ENCODE measurements at regions not wholly inside any gene's neighbourhood (a gene's known extent, or its start where the extent isn't known, plus 50 kb on each side); places are given as distances from the start of the nearest gene placed in this dataset.

GRCh38 chr13:22821589-22821988 is 359.2 kb upstream of the SGCG start:
- DNase-seq, result no peak
- no peak overlapping the region for H2AK5ac ChIP-seq (ENCODE audit: insufficient read length, low read length)
- H4K20me1 ChIP-seq (ENCODE audit: control insufficient read depth, insufficient read depth, insufficient read length), result no peaks in the 10 kb centered on the region
- Mint-ChIP-seq H3K4me3 (no peak overlapping the region), H3K36me3 (ENCODE audit: insufficient read depth in 1 of 3, low read depth in 3 of 3) (no peaks in the 10 kb centered on the region; a peak in 1 of 7 replicates), H3K4me1 (no peaks in the 10 kb centered on the region), H3K27ac (no peak overlapping the region), H3K27me3 (ENCODE audit: low read depth) (no peaks in the 10 kb centered on the region), H3K9me3 (no peaks in the 10 kb centered on the region; a peak in 1 of 5 replicates)
- no peaks in the 10 kb centered on the region for H3K4me1 ChIP-seq (ENCODE audit: insufficient read depth, low read length)
- no peak overlapping the region for H2BK12ac ChIP-seq (ENCODE audit: insufficient read length, low read depth, low read length)
- H2BK120ac ChIP-seq (ENCODE audit: low read depth, low read length, poor library complexity, severe bottlenecking), result no peak overlapping the region
- no peak overlapping the region for H4K5ac ChIP-seq (ENCODE audit: insufficient read length, low read depth, low read length)
- no peak overlapping the region for H3K56ac ChIP-seq (ENCODE audit: insufficient read length, low read depth, low read length)
- H3K4me2 ChIP-seq (ENCODE audit: insufficient read depth, insufficient read length, low read length), result no peak overlapping the region
- no peak overlapping the region for H2AFZ ChIP-seq (ENCODE audit: low read length)
- H3K18ac ChIP-seq (ENCODE audit: insufficient read length, low read depth, low read length), result no peak overlapping the region
- H3K9me3 ChIP-seq (ENCODE audit: control insufficient read depth, low read depth, low read length), result no peaks in the 10 kb centered on the region
- no peak overlapping the region for H3K23ac ChIP-seq (ENCODE audit: insufficient read length, low read depth, low read length)
- H3K23me2 ChIP-seq (ENCODE audit: insufficient read length, low read depth, low read length, poor library complexity, severe bottlenecking), result no peaks in the 10 kb centered on the region
- no peak overlapping the region for H3K4ac ChIP-seq (ENCODE audit: low read depth, low read length)
- no peaks in the 10 kb centered on the region for H3K79me1 ChIP-seq (ENCODE audit: insufficient read depth, low read depth, low read length, poor library complexity, severe bottlenecking)
- H3K9ac ChIP-seq (ENCODE audit: extremely low read depth, insufficient read length, low read length), result no peak overlapping the region
- no CpG with 5 or more reads among the region's 2 CpGs for WGBS (ENCODE audit: extremely low coverage, insufficient read length, low lambda C conversion rate)
- no peaks in the 10 kb centered on the region for H3K27me3 ChIP-seq (ENCODE audit: insufficient read depth, low read length)
- H3K14ac ChIP-seq (ENCODE audit: insufficient read depth, low read length), result no peak overlapping the region
- H4K91ac ChIP-seq (ENCODE audit: insufficient read length, low read depth, low read length), result no peak overlapping the region
- TF ChIP-seq, protein P1, sequence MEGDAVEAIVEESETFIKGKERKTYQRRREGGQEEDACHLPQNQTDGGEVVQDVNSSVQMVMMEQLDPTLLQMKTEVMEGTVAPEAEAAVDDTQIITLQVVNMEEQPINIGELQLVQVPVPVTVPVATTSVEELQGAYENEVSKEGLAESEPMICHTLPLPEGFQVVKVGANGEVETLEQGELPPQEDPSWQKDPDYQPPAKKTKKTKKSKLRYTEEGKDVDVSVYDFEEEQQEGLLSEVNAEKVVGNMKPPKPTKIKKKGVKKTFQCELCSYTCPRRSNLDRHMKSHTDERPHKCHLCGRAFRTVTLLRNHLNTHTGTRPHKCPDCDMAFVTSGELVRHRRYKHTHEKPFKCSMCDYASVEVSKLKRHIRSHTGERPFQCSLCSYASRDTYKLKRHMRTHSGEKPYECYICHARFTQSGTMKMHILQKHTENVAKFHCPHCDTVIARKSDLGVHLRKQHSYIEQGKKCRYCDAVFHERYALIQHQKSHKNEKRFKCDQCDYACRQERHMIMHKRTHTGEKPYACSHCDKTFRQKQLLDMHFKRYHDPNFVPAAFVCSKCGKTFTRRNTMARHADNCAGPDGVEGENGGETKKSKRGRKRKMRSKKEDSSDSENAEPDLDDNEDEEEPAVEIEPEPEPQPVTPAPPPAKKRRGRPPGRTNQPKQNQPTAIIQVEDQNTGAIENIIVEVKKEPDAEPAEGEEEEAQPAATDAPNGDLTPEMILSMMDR (conservative IDR thresholded peaks at IDR 0.05), result no peak
- H2BK15ac ChIP-seq (ENCODE audit: low read depth, low read length), result no peak overlapping the region
- no peaks in the 10 kb centered on the region for H3K79me2 ChIP-seq (ENCODE audit: insufficient read depth, low read length)
- no peak overlapping the region for H3K27ac ChIP-seq (ENCODE audit: insufficient read length, low read depth, low read length)
- H2BK5ac ChIP-seq (ENCODE audit: insufficient read length, low read length), result no peak overlapping the region
- no peak overlapping the region for H3T11ph ChIP-seq (ENCODE audit: low read length)
- H2BK20ac ChIP-seq (ENCODE audit: low read depth, low read length, poor library complexity, severe bottlenecking), result no peak overlapping the region
- no peak overlapping the region for H4K8ac ChIP-seq (replicated peaks; ENCODE audit: insufficient read length, low read depth, low read length)
